ENCODE measurements at regions not wholly inside any gene's neighbourhood (a gene's known extent, or its start where the extent isn't known, plus 50 kb on each side); places are given as distances from the start of the nearest gene placed in this dataset.
"Not testable (repeated sequence)": the region's sequence is repeated elsewhere in the genome, so short reads cannot be mapped to it uniquely, and the experiment has no call there.

GRCh38 chr19:14328406-14328805 lies 52.8 kb upstream of the ADGRE5 start:
- H3K9me3 Mint-ChIP-seq, result no peaks in the 10 kb centered on the region
- no peaks in the 10 kb centered on the region for H3K4me1 Mint-ChIP-seq
- peaks cover 20% of the 10 kb centered on the region for H3K27me3 Mint-ChIP-seq
- H3K36me3 Mint-ChIP-seq, result no peaks in the 10 kb centered on the region
- H3K4me3 Mint-ChIP-seq, result no peak overlapping the region
- ATAC-seq, result no peak
- no peak overlapping the region for H3K27ac Mint-ChIP-seq

- ATAC-seq, H3K4me3 Mint-ChIP-seq, H3K36me3 Mint-ChIP-seq, H3K27ac Mint-ChIP-seq, H3K4me1 Mint-ChIP-seq, H3K9me3 Mint-ChIP-seq: not testable (repeated sequence)
- H3K27me3 Mint-ChIP-seq, result peaks cover 11% of the 10 kb centered on the region
Observed at GRCh38 chr19:14327061-14327460, 54.2 kb upstream of the ADGRE5 start.

- no peak overlapping the region for H3K4me3 Mint-ChIP-seq
- no peak overlapping the region for H3K27ac Mint-ChIP-seq
- ATAC-seq, result no peak
- H3K27me3 Mint-ChIP-seq, result peaks cover 8% of the 10 kb centered on the region
- H3K4me1 Mint-ChIP-seq, result no peaks in the 10 kb centered on the region
- no peaks in the 10 kb centered on the region for H3K36me3 Mint-ChIP-seq
- H3K9me3 Mint-ChIP-seq, result no peaks in the 10 kb centered on the region
Observed at GRCh38 chr19:14325863-14326262, 55.4 kb upstream of the ADGRE5 start.

GRCh38 chr19:14325134-14325533 lies 56.1 kb upstream of the ADGRE5 start:
- Mint-ChIP-seq H3K27me3 (peaks cover 8% of the 10 kb centered on the region), H3K36me3 (no peaks in the 10 kb centered on the region), H3K9me3 (no peaks in the 10 kb centered on the region), H3K4me1 (no peaks in the 10 kb centered on the region), H3K27ac (no peak overlapping the region), H3K4me3 (no peak overlapping the region)
- ATAC-seq, result no peak

- Mint-ChIP-seq H3K27me3 (no peaks in the 10 kb centered on the region), H3K4me1 (no peaks in the 10 kb centered on the region), H3K4me3 (no peak overlapping the region), H3K9me3 (no peaks in the 10 kb centered on the region), H3K27ac (peak overlapping the region; percentile 43), H3K36me3 (no peaks in the 10 kb centered on the region)
- ATAC-seq, result no peak
Observed at GRCh38 chr19:14322889-14323463, 58.3 kb upstream of the ADGRE5 start.

- Mint-ChIP-seq H3K4me3 (no peak overlapping the region), H3K36me3 (no peaks in the 10 kb centered on the region), H3K27ac (no peak overlapping the region), H3K4me1 (no peaks in the 10 kb centered on the region), H3K9me3 (no peaks in the 10 kb centered on the region), H3K27me3 (no peaks in the 10 kb centered on the region)
- no peak for ATAC-seq
Observed at GRCh38 chr19:14320253-14320652, 61.0 kb upstream of the ADGRE5 start.

- H3K4me1 Mint-ChIP-seq, H3K27ac Mint-ChIP-seq, H3K27me3 Mint-ChIP-seq, ATAC-seq, H3K36me3 Mint-ChIP-seq, H3K9me3 Mint-ChIP-seq, H3K4me3 Mint-ChIP-seq: not testable (repeated sequence)
Observed at GRCh38 chr19:14319720-14320119, 61.5 kb upstream of the ADGRE5 start.

- no peak for ATAC-seq
- H3K9me3 Mint-ChIP-seq, result no peaks in the 10 kb centered on the region
- no peaks in the 10 kb centered on the region for H3K4me1 Mint-ChIP-seq
Observed at GRCh38 chr19:14318873-14319272, 62.4 kb upstream of the ADGRE5 start.

GRCh38 chr19:14317157-14317556 lies 64.1 kb upstream of the ADGRE5 start:
- ATAC-seq, result no peak
- H3K27me3 Mint-ChIP-seq, result no peaks in the 10 kb centered on the region
- no peak overlapping the region for H3K27ac Mint-ChIP-seq
- no peaks in the 10 kb centered on the region for H3K4me1 Mint-ChIP-seq
- H3K4me3 Mint-ChIP-seq, result no peak overlapping the region
- no peaks in the 10 kb centered on the region for H3K36me3 Mint-ChIP-seq
- no peaks in the 10 kb centered on the region for H3K9me3 Mint-ChIP-seq

More at GRCh38 chr19:14318873-14319272, 62.4 kb upstream of the ADGRE5 start:
- Mint-ChIP-seq H3K4me3 (no peak overlapping the region), H3K36me3 (no peaks in the 10 kb centered on the region), H3K27ac (no peak overlapping the region), H3K27me3 (no peaks in the 10 kb centered on the region)

- H3K4me1 Mint-ChIP-seq, result peaks cover 2% of the 10 kb centered on the region
Observed at GRCh38 chr19:14315433-14315832, 65.8 kb upstream of the ADGRE5 start.

GRCh38 chr19:14310055-14310454 lies 71.2 kb upstream of the ADGRE5 start:
- Mint-ChIP-seq H3K9me3 (peaks cover 7% of the 10 kb centered on the region), H3K36me3 (peaks cover 9% of the 10 kb centered on the region), H3K27me3 (no peaks in the 10 kb centered on the region), H3K4me3 (no peak overlapping the region), H3K27ac (peak overlapping the region; percentile 79), H3K4me1 (peaks cover 15% of the 10 kb centered on the region)
- peak; percentile 92 for ATAC-seq

More at GRCh38 chr19:14315433-14315832, 65.8 kb upstream of the ADGRE5 start:
- no peaks in the 10 kb centered on the region for H3K9me3 Mint-ChIP-seq
- ATAC-seq, result no peak
- no peaks in the 10 kb centered on the region for H3K36me3 Mint-ChIP-seq
- H3K4me3 Mint-ChIP-seq, result no peak overlapping the region
- no peak overlapping the region for H3K27ac Mint-ChIP-seq
- no peaks in the 10 kb centered on the region for H3K27me3 Mint-ChIP-seq

GRCh38 chr19:14305706-14306105 lies 75.5 kb upstream of the ADGRE5 start:
- H3K4me3 Mint-ChIP-seq, result no peak overlapping the region
- peaks cover 9% of the 10 kb centered on the region for H3K36me3 Mint-ChIP-seq
- H3K9me3 Mint-ChIP-seq, result peaks cover 7% of the 10 kb centered on the region
- no peak overlapping the region for H3K27ac Mint-ChIP-seq
- ATAC-seq, result no peak
- peaks cover 9% of the 10 kb centered on the region for H3K27me3 Mint-ChIP-seq
- peaks cover 15% of the 10 kb centered on the region for H3K4me1 Mint-ChIP-seq

- no peaks in the 10 kb centered on the region for H3K36me3 Mint-ChIP-seq
- ATAC-seq, result no peak
- H3K27ac Mint-ChIP-seq, result no peak overlapping the region
- H3K4me1 Mint-ChIP-seq, result no peaks in the 10 kb centered on the region
- peaks cover 35% of the 10 kb centered on the region for H3K27me3 Mint-ChIP-seq
- H3K9me3 Mint-ChIP-seq, result no peaks in the 10 kb centered on the region
- H3K4me3 Mint-ChIP-seq, result no peak overlapping the region
Observed at GRCh38 chr19:14301150-14301549, 80.1 kb upstream of the ADGRE5 start.

- Mint-ChIP-seq H3K9me3 (no peaks in the 10 kb centered on the region), H3K4me1 (no peaks in the 10 kb centered on the region), H3K4me3 (no peak overlapping the region), H3K36me3 (no peaks in the 10 kb centered on the region), H3K27me3 (peaks cover 42% of the 10 kb centered on the region), H3K27ac (no peak overlapping the region)
- ATAC-seq, result no peak
Observed at GRCh38 chr19:14300303-14300702, 80.9 kb upstream of the ADGRE5 start.

- not testable (repeated sequence) for H3K4me1 Mint-ChIP-seq, H3K36me3 Mint-ChIP-seq, H3K9me3 Mint-ChIP-seq, H3K4me3 Mint-ChIP-seq, ATAC-seq, H3K27ac Mint-ChIP-seq
- peaks cover 48% of the 10 kb centered on the region for H3K27me3 Mint-ChIP-seq
Observed at GRCh38 chr19:14299224-14299827, 81.9 kb upstream of the ADGRE5 start.

GRCh38 chr19:14297883-14298576 lies 83.2 kb upstream of the ADGRE5 start:
- not testable (repeated sequence) for H3K4me3 Mint-ChIP-seq, H3K4me1 Mint-ChIP-seq, H3K27ac Mint-ChIP-seq, H3K9me3 Mint-ChIP-seq, ATAC-seq, H3K36me3 Mint-ChIP-seq
- peaks cover 61% of the 10 kb centered on the region for H3K27me3 Mint-ChIP-seq

Data from stimulated activated memory B cell treated with anti-CD40 and anti-IgM and Interleukin-4, amounts not matched to agents 10 μg/mL and 1 μg/mL and 100 μg/mL, for 72 hours (primary cell).